ENCODE measurements at regions not wholly inside any gene's neighbourhood (a gene's known extent, or its start where the extent isn't known, plus 50 kb on each side); places are given as distances from the start of the nearest gene placed in this dataset.
"Not testable (repeated sequence)": the region's sequence is repeated elsewhere in the genome, so short reads cannot be mapped to it uniquely, and the experiment has no call there.

DNA sequence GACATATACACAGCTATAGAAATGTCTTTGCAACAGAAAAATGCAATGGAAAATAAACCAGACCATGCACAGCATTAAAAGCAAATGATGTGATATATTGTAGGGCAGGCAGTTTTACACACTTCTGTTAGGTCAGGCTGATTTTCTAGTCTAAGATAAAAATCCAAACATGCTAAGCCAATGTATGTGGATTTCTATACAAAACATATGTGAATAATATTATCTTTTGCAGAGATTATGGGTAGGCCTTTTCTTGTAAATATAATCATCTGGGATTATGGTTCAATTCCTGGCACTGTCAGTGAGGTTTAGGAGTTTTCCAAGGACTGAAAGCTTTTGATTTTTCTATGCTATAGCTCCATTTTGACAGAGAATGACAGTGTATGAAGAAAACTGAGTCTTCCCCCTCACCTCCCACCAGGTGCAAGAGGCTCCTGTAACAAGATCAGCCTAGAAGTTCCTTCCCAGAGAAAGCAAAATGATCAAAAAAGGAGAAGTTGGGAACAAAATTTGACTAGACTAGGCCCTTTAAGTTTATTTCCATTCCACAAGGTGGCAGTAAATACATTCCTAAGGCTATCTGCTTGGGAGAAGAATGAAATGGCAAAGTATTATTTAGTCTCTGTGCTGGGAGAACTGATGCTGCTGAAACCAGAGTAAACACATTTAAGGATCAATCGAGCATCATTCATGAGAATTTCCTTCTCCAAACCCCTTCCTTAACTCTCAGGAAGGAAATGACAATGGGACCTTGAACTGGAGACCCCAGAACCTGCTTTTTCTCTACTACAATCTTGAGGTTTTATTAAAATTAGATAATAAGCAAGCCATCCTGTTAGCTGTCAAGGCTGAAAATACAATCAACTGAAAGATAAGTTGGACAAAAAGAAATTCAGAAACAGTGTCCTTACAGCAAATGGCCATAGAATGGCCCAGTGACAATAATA is 133.0 kb upstream of the TUT7 start:
- DNase-seq = no peak

DNA sequence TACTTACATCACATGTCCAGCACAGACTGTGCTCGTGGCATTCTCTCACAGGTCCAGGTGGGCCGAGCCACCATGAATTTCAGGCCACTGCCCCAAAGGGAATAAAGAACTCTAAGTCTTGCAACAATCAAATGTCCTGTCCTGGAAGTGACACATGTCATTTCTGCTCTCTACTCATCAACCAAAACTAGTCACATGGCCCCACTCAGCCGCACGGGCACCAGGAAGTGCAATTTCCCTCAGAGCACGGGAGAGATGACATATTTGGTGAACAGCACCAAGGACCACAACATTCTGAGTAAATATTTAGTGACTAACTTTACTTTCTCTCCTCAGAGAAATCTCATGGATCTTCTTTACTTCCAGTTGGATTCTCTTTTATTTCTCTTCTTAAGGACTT is 131.1 kb upstream of the TUT7 start:
- TF ChIP-seq, protein P1, sequence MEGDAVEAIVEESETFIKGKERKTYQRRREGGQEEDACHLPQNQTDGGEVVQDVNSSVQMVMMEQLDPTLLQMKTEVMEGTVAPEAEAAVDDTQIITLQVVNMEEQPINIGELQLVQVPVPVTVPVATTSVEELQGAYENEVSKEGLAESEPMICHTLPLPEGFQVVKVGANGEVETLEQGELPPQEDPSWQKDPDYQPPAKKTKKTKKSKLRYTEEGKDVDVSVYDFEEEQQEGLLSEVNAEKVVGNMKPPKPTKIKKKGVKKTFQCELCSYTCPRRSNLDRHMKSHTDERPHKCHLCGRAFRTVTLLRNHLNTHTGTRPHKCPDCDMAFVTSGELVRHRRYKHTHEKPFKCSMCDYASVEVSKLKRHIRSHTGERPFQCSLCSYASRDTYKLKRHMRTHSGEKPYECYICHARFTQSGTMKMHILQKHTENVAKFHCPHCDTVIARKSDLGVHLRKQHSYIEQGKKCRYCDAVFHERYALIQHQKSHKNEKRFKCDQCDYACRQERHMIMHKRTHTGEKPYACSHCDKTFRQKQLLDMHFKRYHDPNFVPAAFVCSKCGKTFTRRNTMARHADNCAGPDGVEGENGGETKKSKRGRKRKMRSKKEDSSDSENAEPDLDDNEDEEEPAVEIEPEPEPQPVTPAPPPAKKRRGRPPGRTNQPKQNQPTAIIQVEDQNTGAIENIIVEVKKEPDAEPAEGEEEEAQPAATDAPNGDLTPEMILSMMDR (IDR thresholded peaks at IDR 0.05; ENCODE audit: low read depth, low read length) = no peak
- no peak overlapping the region for H3K4me3 ChIP-seq (ENCODE audit: low read depth, low read length)

More for the DNA sequence above, 133.0 kb upstream of the TUT7 start:
- TF ChIP-seq, protein P1 (IDR thresholded peaks at IDR 0.05; ENCODE audit: low read depth, low read length) = peak; percentile 60
- no peaks in the 10 kb centered on the region for H3K27me3 ChIP-seq
- no peaks in the 10 kb centered on the region for H3K4me1 ChIP-seq
- no peak overlapping the region for H3K4me3 ChIP-seq (ENCODE audit: low read depth, low read length)
- no peaks in the 10 kb centered on the region for H3K9me3 ChIP-seq
- H3K36me3 ChIP-seq = no peaks in the 10 kb centered on the region

DNA sequence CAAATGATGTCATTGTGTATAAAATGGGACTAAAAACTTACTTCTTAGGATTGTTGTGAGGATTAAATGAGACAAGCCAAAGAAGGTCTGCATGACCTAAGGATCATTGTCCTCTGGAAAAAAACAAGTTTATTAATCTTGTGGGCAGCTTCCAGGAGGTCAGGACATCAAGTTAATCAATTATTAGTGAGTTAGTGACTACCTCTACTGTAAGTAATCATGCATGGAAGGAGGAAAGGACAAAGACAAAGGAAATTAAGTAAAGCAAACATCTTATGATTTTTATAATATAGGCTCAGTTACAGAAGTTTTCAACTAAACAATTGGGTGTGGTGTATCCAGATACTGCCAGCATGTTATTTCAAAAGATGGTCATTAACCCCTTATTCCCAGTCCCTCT is 129.3 kb upstream of the TUT7 start:
- Histone ChIP-seq H3K4me1 (no peaks in the 10 kb centered on the region), H3K27me3 (no peaks in the 10 kb centered on the region), H3K4me3 (ENCODE audit: low read depth, low read length) (no peak overlapping the region), H3K36me3 (no peaks in the 10 kb centered on the region), H3K9me3 (no peaks in the 10 kb centered on the region)
- DNase-seq = no peak
- TF ChIP-seq, protein P1 (IDR thresholded peaks at IDR 0.05; ENCODE audit: low read depth, low read length) = no peak

More for the DNA sequence above, 131.1 kb upstream of the TUT7 start:
- Histone ChIP-seq H3K36me3 (no peaks in the 10 kb centered on the region), H3K4me1 (no peaks in the 10 kb centered on the region), H3K27me3 (no peaks in the 10 kb centered on the region), H3K9me3 (no peaks in the 10 kb centered on the region)
- DNase-seq = no peak

DNA sequence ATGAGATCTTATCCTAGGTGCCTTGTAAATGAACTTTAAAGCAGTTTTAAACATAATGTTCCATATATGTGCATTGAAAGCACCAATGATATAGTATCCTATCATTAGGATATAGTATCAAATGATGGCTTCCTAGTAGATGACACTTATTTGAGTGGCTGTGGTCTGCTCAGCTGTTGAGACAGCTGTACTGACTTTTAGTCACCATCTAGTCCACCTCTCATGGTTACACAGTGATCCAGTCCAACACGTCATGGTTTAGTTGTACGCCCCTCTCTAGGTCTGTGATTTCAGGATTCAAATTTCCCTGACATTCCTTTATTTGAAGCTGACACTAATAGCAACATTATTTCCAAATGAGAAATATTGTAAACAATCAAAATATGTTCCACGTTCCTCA is 127.3 kb upstream of the TUT7 start:
- DNase-seq = no peak
- no peaks in the 10 kb centered on the region for H3K27me3 ChIP-seq
- H3K4me3 ChIP-seq (ENCODE audit: low read depth, low read length) = no peak overlapping the region
- no peaks in the 10 kb centered on the region for H3K4me1 ChIP-seq
- no peaks in the 10 kb centered on the region for H3K9me3 ChIP-seq
- TF ChIP-seq, protein P1 (IDR thresholded peaks at IDR 0.05; ENCODE audit: low read depth, low read length) = no peak
- H3K36me3 ChIP-seq = no peaks in the 10 kb centered on the region

DNA sequence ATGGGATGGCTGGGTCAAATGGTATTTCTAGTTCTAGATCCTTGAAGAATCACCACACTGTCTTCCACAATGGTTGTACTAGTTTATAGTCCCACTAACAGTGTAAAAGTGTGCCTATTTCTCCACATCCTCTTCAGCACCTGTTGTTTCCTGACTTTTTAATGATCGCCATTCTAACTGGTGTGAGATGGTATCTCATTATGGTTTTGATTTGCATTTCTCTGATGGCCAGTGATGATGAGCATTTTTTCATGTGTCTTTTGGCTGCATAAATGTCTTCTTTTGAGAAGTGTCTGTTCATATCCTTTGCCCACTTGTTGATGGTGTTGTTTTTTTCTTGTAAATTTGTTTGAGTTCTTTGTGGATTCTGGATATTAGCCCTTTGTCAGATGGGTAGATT is 121.0 kb upstream of the TUT7 start:
- H3K27me3 ChIP-seq = not testable (repeated sequence)

DNA sequence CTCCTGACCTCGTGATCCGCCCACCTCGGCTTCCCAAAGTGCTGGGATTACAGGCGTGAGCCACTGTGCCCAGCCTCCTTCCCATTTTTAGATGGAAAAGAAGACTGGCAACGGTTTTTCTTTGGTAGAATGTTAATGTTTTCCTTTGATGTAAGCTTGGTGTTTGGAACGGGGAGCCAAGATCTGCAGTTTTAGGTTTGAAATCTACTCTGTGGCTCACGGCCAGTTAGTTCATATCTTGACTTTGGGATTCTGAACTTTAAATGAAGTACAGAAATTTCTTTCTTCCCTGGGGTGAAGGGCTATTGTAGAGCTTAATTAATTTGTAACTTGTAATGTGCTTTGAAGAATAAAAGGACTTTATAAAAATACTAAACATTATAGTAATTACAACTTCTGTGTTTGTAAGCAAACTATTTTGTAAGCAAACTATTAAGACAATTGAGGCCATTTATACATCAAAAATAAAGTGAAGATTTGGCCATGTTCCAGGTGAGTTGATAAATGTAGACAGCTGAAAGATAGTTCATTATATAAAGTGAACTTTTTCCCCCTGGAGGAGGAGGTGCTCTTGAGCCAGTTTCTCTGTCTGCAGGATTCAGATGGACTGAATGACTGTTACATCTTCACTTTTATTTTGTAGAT is 117.1 kb upstream of the TUT7 start:
- H3K4me1 ChIP-seq = no peaks in the 10 kb centered on the region
- H3K4me3 ChIP-seq (ENCODE audit: low read depth, low read length) = no peak overlapping the region
- no peaks in the 10 kb centered on the region for H3K36me3 ChIP-seq
- no peaks in the 10 kb centered on the region for H3K9me3 ChIP-seq
- DNase-seq = no peak
- TF ChIP-seq, protein P1 (IDR thresholded peaks at IDR 0.05; ENCODE audit: low read depth, low read length) = no peak
- no peaks in the 10 kb centered on the region; the same call in 1 of the 2 replicates for H3K27me3 ChIP-seq

More for the DNA sequence above, 121.0 kb upstream of the TUT7 start:
- not testable (repeated sequence) for H3K36me3 ChIP-seq; H3K4me1 ChIP-seq; H3K4me3 ChIP-seq (ENCODE audit: low read depth, low read length); H3K9me3 ChIP-seq; DNase-seq
